HepG2 (cell line): ENCODE measurements at regions not wholly inside any gene's neighbourhood (a gene's known extent, or its start where the extent isn't known, plus 50 kb on each side); places are given as distances from the start of the nearest gene placed in this dataset.

Source experiments
- ATAC-seq: fragments of 200-7000 bp; cut with Tn5 transposase; 3 replicates; pipeline ENCODE4 v1.9.1; 2020; ENCODE audit warnings: mild to moderate bottlenecking, moderate library complexity
- BruUV-seq: library from RNA; stranded (reverse); fragments of 400-500 nt; replicated peaks from 2 replicates; lab custom pipeline; 2021; lab: Mats Ljungman, UMichigan
- CTCF ChIA-PET: fragments of 300-600 bp; formaldehyde crosslinking; extraction: SDS; loops from one replicate; lab custom pipeline; 2021; ENCODE audit warnings: low total read pairs, inconsistent platforms, low intra/inter-chr PET ratio; lab: Yijun Ruan, JAX
- POLR2A ChIA-PET: fragments of 350-600 bp; sonication (Branson Sonifier 250); formaldehyde crosslinking; loops from one replicate; lab custom pipeline; 2020; ENCODE audit warnings: antibody characterized with exemption, inconsistent platforms; lab: Yijun Ruan, JAX
- DNase-seq: peaks from one replicate; pipeline ENCODE4 v3.0.0-alpha.2; 2015; ENCODE audit warnings: low spot score
- FAIRE-seq: peaks from 3 replicates; lab custom pipeline; 2011; peaks lifted over from hg19 to GRCh38; lab: Jason Lieb, UNC
- H2AFZ ChIP-seq: one replicate; pipeline ENCODE4 v1.6.1; 2011; ENCODE audit warnings: low read length, inconsistent platforms
- H3K27ac ChIP-seq: fragments of 300-600 bp; 3 replicates; pipeline ENCODE4 v1.8.0; 2011; ENCODE audit warnings: mixed run types, mild to moderate bottlenecking, mixed read lengths, low read length, inconsistent platforms; ENCODE audit not compliant: insufficient read depth; ENCODE audit errors: extremely low read length
- H3K27me3 ChIP-seq, 2 experiments: fragments of 200-600 bp in 1 of 2; 2 replicates in 1 of 2; 3 replicates in 1 of 2; pipeline versions ENCODE4 v1.6.0 to v1.8.0; 2011; ENCODE audit warnings: low read length in 2 of 2, mild to moderate bottlenecking in 2 of 2, moderate library complexity in 2 of 2, inconsistent platforms in 1 of 2; ENCODE audit not compliant: insufficient read depth in 2 of 2, control insufficient read depth in 1 of 2
- H3K36me3 ChIP-seq, 2 experiments: fragments of 200-600 bp in 1 of 2; replicated peaks in 1 of 2; 2 replicates in 1 of 2; 3 replicates in 1 of 2; pipeline versions ENCODE4 v1.5.1 to v1.8.0; 2011; ENCODE audit warnings: low read length in 2 of 2, inconsistent platforms in 1 of 2; ENCODE audit not compliant: insufficient read depth in 2 of 2, control insufficient read depth in 1 of 2
- H3K4me1 ChIP-seq: 2 replicates; pipeline ENCODE4 v1.5.1; 2012; ENCODE audit warnings: low read length, inconsistent platforms; ENCODE audit not compliant: insufficient read depth
- H3K4me2 ChIP-seq: 2 replicates; pipeline ENCODE4 v1.6.0; 2011; ENCODE audit warnings: low read depth, low read length, inconsistent platforms
- H3K4me3 ChIP-seq, 3 experiments: fragments of 200-600 bp in 1 of 3; sonication (generic), shearing (Covaris generic) in 1 of 3; replicated peaks in 1 of 3; 2 replicates each; pipeline ENCODE4 v1.5.1; 2011 to 2016; ENCODE audit warnings: low read length in 3 of 3, inconsistent platforms in 2 of 3, low read depth in 2 of 3, mild to moderate bottlenecking in 2 of 3, control low read depth in 1 of 3, mixed read lengths in 1 of 3; ENCODE audit not compliant: insufficient read depth in 1 of 3
- H3K79me2 ChIP-seq: one replicate; pipeline ENCODE4 v1.6.1; 2011; ENCODE audit warnings: low read length, inconsistent platforms; ENCODE audit not compliant: insufficient read depth
- H3K9ac ChIP-seq: 2 replicates; pipeline ENCODE4 v1.6.0; 2011; ENCODE audit warnings: mild to moderate bottlenecking, low read depth, low read length, inconsistent platforms; ENCODE audit not compliant: insufficient read depth
- H3K9me3 ChIP-seq: 2 replicates; pipeline ENCODE4 v1.5.1; 2012; ENCODE audit warnings: mild to moderate bottlenecking, low read length
- H4K20me1 ChIP-seq: 2 replicates; pipeline ENCODE4 v1.6.0; 2011; ENCODE audit warnings: inconsistent platforms, mild to moderate bottlenecking, low read length, moderate library complexity; ENCODE audit not compliant: insufficient read depth
- FOXO1 ChIP-seq: sonication (generic); formaldehyde crosslinking; IDR thresholded peaks from 2 replicates; pipeline ENCODE4 v1.4.0; 2020; ENCODE audit warnings: missing genetic modification reagents
- IRX3 ChIP-seq: sonication (generic); formaldehyde crosslinking; IDR thresholded peaks from 2 replicates; pipeline ENCODE4 v1.8.1; 2023; ENCODE audit warnings: mild to moderate bottlenecking, low read depth, missing genetic modification reagents, borderline replicate concordance
- MEIS1 ChIP-seq: sonication (generic); formaldehyde crosslinking; IDR thresholded peaks from 2 replicates; pipeline ENCODE4 v1.9.0; 2021; ENCODE audit warnings: mild to moderate bottlenecking, missing genetic modification reagents, moderate library complexity, borderline replicate concordance
- MIER3 ChIP-seq: IDR thresholded peaks from 2 replicates; pipeline ENCODE4 v1.6.1; 2016; ENCODE audit warnings: missing compliant biosample characterization, borderline replicate concordance
- RARG ChIP-seq: sonication (generic); formaldehyde crosslinking; IDR thresholded peaks from 2 replicates; pipeline ENCODE4 v1.4.0; 2020; ENCODE audit warnings: low read depth, mild to moderate bottlenecking, missing genetic modification reagents
- SNAPC5 ChIP-seq: sonication (generic); formaldehyde crosslinking; IDR thresholded peaks from 2 replicates; pipeline ENCODE4 v1.8.1; 2023; ENCODE audit warnings: mild to moderate bottlenecking, missing genetic modification reagents, borderline replicate concordance
- TSC22D2 ChIP-seq: sonication (generic); formaldehyde crosslinking; IDR thresholded peaks from 2 replicates; pipeline ENCODE4 v1.5.1; 2020; ENCODE audit warnings: missing genetic modification reagents, mild to moderate bottlenecking, borderline replicate concordance
- ZNF264 ChIP-seq: sonication (generic); formaldehyde crosslinking; IDR thresholded peaks from 2 replicates; pipeline ENCODE4 v1.4.0; 2020; ENCODE audit warnings: missing genetic modification reagents
- ZNF383 ChIP-seq: sonication (generic); formaldehyde crosslinking; IDR thresholded peaks from 2 replicates; pipeline ENCODE4 v1.4.0; 2020; ENCODE audit warnings: missing genetic modification reagents, mild to moderate bottlenecking, borderline replicate concordance
- ZNF562 ChIP-seq: sonication (generic); formaldehyde crosslinking; IDR thresholded peaks from 2 replicates; pipeline ENCODE4 v1.8.0; 2022; ENCODE audit warnings: missing genetic modification reagents, borderline replicate concordance
- ZNF589 ChIP-seq: sonication (generic); formaldehyde crosslinking; conservative IDR thresholded peaks from 2 replicates; pipeline ENCODE4 v1.8.0; 2022; ENCODE audit warnings: mild to moderate bottlenecking, moderate library complexity, missing genetic modification reagents
- ZNF687 ChIP-seq: sonication (generic); formaldehyde crosslinking; IDR thresholded peaks from 2 replicates; pipeline ENCODE4 v1.5.1; 2020; ENCODE audit warnings: mild to moderate bottlenecking, missing genetic modification reagents, moderate library complexity
- ZSCAN12 ChIP-seq: sonication (generic); formaldehyde crosslinking; IDR thresholded peaks from 2 replicates; pipeline ENCODE4 v1.9.0; 2021; ENCODE audit warnings: mild to moderate bottlenecking, missing genetic modification reagents
- WGBS: methylation state at CpG from one replicate; pipeline ENCODE4 v1.1.6; 2017; ENCODE audit warnings: low lambda C conversion rate; 5-methylcytosine and 5-hydroxymethylcytosine counted together
- in situ Hi-C: cut with HindIII; loops from 2 replicates; pipeline ENCODE4 v1.10.0; 2017; ENCODE audit warnings: low pct_unique_long_range_greater_than_20kb; ENCODE audit not compliant: extremely low pct_ligation_motif_present
- intact Hi-C: fragments of 100-400 bp; cut with micrococcal nuclease; formaldehyde crosslinking; loops from one replicate; pipeline ENCODE4 v1.10.0; 2022; ENCODE audit not compliant: unreplicated experiment

GRCh38 chr5:3216386-3216785, 379.2 kb upstream of the IRX1 start:
- in situ Hi-C loops: no loop called here
- H2AFZ ChIP-seq: no peak overlapping the region
- FAIRE-seq (no peak), DNase-seq (no peak), ATAC-seq (no peak)
- no peaks in the 10 kb centered on the region for H3K9me3 ChIP-seq
- no peaks in the 10 kb centered on the region for H3K36me3 ChIP-seq
- WGBS: 0% methylated on average over 7 of the region's 7 CpGs
- intact Hi-C loops: no loop called here
- H3K4me1 ChIP-seq: no peaks in the 10 kb centered on the region
- ChIA-PET CTCF (no interaction called here), POLR2A (no interaction called here)
- H3K27me3 ChIP-seq: peaks cover 0 to 1% of the 10 kb centered on the region in 2 experiments; a peak in 2 of 5 replicates
- H3K79me2 ChIP-seq: no peaks in the 10 kb centered on the region
- H3K27ac ChIP-seq: no peak overlapping the region
- BruUV-seq: no TSS peak
- no peaks in the 10 kb centered on the region for H4K20me1 ChIP-seq
- no peak overlapping the region for H3K4me2 ChIP-seq
- H3K4me3 ChIP-seq: no peak overlapping the region
- TF ChIP-seq RARG (CRISPR knock-in tag) (no peak), ZNF687 (no peak), ZSCAN12 (CRISPR knock-in tag) (no peak), IRX3 (no peak), ZNF562 (CRISPR knock-in tag) (no peak), SNAPC5 (CRISPR knock-in tag) (no peak), MEIS1 (CRISPR knock-in tag) (no peak), ZNF589 (no peak), FOXO1 (CRISPR knock-in tag) (no peak), ZNF383 (CRISPR knock-in tag) (no peak), MIER3 (CRISPR knock-in tag) (no peak), ZNF264 (CRISPR knock-in tag) (no peak), TSC22D2 (no peak)
- no peak overlapping the region for H3K9ac ChIP-seq
